Right atrium auricular region (tissue), 2 donors: ENCODE measurements at regions not wholly inside any gene's neighbourhood (a gene's known extent, or its start where the extent isn't known, plus 50 kb on each side); places are given as distances from the start of the nearest gene placed in this dataset.

Experiments
- DNase-seq: peaks from one replicate; pipeline ENCODE4 v3.0.0-alpha.2; 2019; ENCODE audit warnings: low spot score
- H3K27ac ChIP-seq, 2 donors: fragments of 200-600 bp; sonication (generic); 1 replicate in 1 of 2; 2 replicates in 1 of 2; pipeline ENCODE4 v1.5.1; 2016 to 2019
- H3K27me3 ChIP-seq, 2 donors: fragments of 200-600 bp; sonication (generic); one replicate each; pipeline versions ENCODE4 v1.5.1 to v1.6.0; 2017 to 2019
- H3K36me3 ChIP-seq: fragments of 200-600 bp; sonication (generic); one replicate; pipeline ENCODE4 v1.5.1; 2016
- H3K4me1 ChIP-seq, 2 donors: fragments of 200-600 bp; sonication (generic); one replicate each; pipeline versions ENCODE4 v1.5.1 to v1.6.0; 2017 to 2019
- H3K4me3 ChIP-seq, 2 donors: fragments of 200-600 bp; sonication (generic); 1 replicate in 1 of 2; 2 replicates in 1 of 2; pipeline ENCODE4 v1.5.1; 2017 to 2019; ENCODE audit warnings: mild to moderate bottlenecking in 1 of 2, moderate library complexity in 1 of 2
- H3K9me3 ChIP-seq, 2 donors: fragments of 200-600 bp; sonication (generic); one replicate each; pipeline ENCODE4 v1.5.1; 2019
- CTCF ChIP-seq, 2 donors: fragments of 200-600 bp; sonication (generic); IDR thresholded peaks; one replicate each; pipeline ENCODE4 v1.5.1; 2019; ENCODE audit warnings: antibody characterized with exemption in 2 of 2

GRCh38 chr10:131006458-131007256, 304.9 kb downstream of the TCERG1L start:
- Histone ChIP-seq H3K4me1 (no peaks in the 10 kb centered on the region), H3K9me3 (no peaks in the 10 kb centered on the region), H3K4me3 (no peak overlapping the region), H3K27me3 (no peaks in the 10 kb centered on the region), H3K27ac (no peak overlapping the region), H3K36me3 (no peaks in the 10 kb centered on the region)
- no peak for TF ChIP-seq CTCF (IDR thresholded peaks at IDR 0.05)
- no peak for DNase-seq

GRCh38 chr10:131009791-131010190, 301.7 kb downstream of the TCERG1L start:
- TF ChIP-seq CTCF (IDR thresholded peaks at IDR 0.05) = no peak
- Histone ChIP-seq H3K27ac (no peak overlapping the region), H3K36me3 (no peaks in the 10 kb centered on the region), H3K27me3 (no peaks in the 10 kb centered on the region), H3K4me1 (no peaks in the 10 kb centered on the region), H3K9me3 (no peaks in the 10 kb centered on the region), H3K4me3 (no peak overlapping the region)
- DNase-seq = no peak

- H3K27me3 ChIP-seq = no peaks in the 10 kb centered on the region
- H3K4me1 ChIP-seq = no peaks in the 10 kb centered on the region
- TF ChIP-seq CTCF (IDR thresholded peaks at IDR 0.05) = no peak
- H3K4me3 ChIP-seq = no peak overlapping the region
- H3K36me3 ChIP-seq = no peaks in the 10 kb centered on the region
- DNase-seq = no peak
- no peaks in the 10 kb centered on the region for H3K9me3 ChIP-seq
- no peak overlapping the region for H3K27ac ChIP-seq
Observed at GRCh38 chr10:131010965-131011575, 300.5 kb downstream of the TCERG1L start.

- no peak for TF ChIP-seq CTCF (IDR thresholded peaks at IDR 0.05)
- Histone ChIP-seq H3K27ac (no peak overlapping the region), H3K36me3 (no peaks in the 10 kb centered on the region), H3K9me3 (no peaks in the 10 kb centered on the region), H3K4me3 (no peak overlapping the region), H3K27me3 (no peaks in the 10 kb centered on the region), H3K4me1 (no peaks in the 10 kb centered on the region)
- DNase-seq = no peak
Observed at GRCh38 chr10:131011936-131012640, 299.4 kb downstream of the TCERG1L start.

- Histone ChIP-seq H3K4me1 (no peaks in the 10 kb centered on the region), H3K27me3 (no peaks in the 10 kb centered on the region), H3K27ac (no peak overlapping the region), H3K36me3 (no peaks in the 10 kb centered on the region), H3K9me3 (no peaks in the 10 kb centered on the region), H3K4me3 (no peak overlapping the region)
- TF ChIP-seq CTCF (IDR thresholded peaks at IDR 0.05) = no peak
- DNase-seq = no peak
Observed at GRCh38 chr10:131012641-131012985, 298.9 kb downstream of the TCERG1L start.
